ENCODE measurements at regions not wholly inside any gene's neighbourhood (a gene's known extent, or its start where the extent isn't known, plus 50 kb on each side); places are given as distances from the start of the nearest gene placed in this dataset.

DNA sequence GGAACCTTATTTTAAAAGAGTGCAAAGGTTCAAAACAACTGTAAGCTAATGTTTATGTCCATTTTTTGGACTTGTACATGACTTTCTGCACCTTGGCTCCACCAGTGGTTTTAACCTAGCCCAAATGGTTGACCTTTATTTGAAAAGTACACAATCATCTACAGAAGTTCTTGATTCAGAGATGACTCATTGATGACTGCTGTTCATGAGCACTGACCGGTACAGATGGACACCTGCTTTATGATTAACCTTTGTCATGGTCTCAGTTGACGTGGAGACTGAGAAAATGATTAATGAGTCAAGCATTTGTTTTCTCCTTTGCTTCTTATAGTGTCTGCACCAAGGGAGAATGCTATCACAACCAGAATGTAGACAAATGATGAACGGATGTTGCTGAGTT lies 55.7 kb upstream of the PTER start:
- Histone ChIP-seq H3K9me3 (replicated peaks in 1 of 2; ENCODE audit: control insufficient read depth in 1 of 2, insufficient read depth in 1 of 2, low read length in 2 of 2) (no peaks in the 10 kb centered on the region), H3K79me2 (ENCODE audit: insufficient read depth, low read length) (no peaks in the 10 kb centered on the region), H3K36me3 (replicated peaks in 1 of 2; ENCODE audit: control insufficient read depth in 1 of 2, insufficient read depth in 2 of 2, low read length in 2 of 2) (no peaks in the 10 kb centered on the region), H3K27me3 (ENCODE audit: control insufficient read depth in 2 of 2, insufficient read depth in 2 of 2, low read length in 2 of 2) (no peaks in the 10 kb centered on the region), H3K4me1 (ENCODE audit: control insufficient read depth in 1 of 2, insufficient read depth in 2 of 2, low read length in 2 of 2) (no peaks in the 10 kb centered on the region), H3K4me2 (replicated peaks; ENCODE audit: extremely low read depth, low read length, poor library complexity, severe bottlenecking) (no peak overlapping the region), H4K20me1 (ENCODE audit: insufficient read depth, low read length) (no peaks in the 10 kb centered on the region), H3K4me3 (replicated peaks in 1 of 3; ENCODE audit: low read depth in 2 of 3, low read length in 3 of 3) (no peak overlapping the region), H3K9ac (ENCODE audit: insufficient read depth, low read length, poor library complexity, severe bottlenecking) (no peak overlapping the region), H2AFZ (ENCODE audit: insufficient read depth, low read depth, low read length, poor library complexity, severe bottlenecking) (no peak overlapping the region), H3K27ac (ENCODE audit: low read depth in 1 of 2, low read length in 2 of 2) (no peak overlapping the region)
- Mint-ChIP-seq H3K36me3 (no peaks in the 10 kb centered on the region), H3K4me3 (no peak overlapping the region), H3K27ac (no peak overlapping the region), H3K9me3 (peaks cover 0 to 11% (median 3%) of the 10 kb centered on the region in 7 donors), H3K27me3 (ENCODE audit: low read depth in 3 of 3) (peaks cover 1 to 2% (median 2%) of the 10 kb centered on the region in 3 donors), H3K4me1 (no peaks in the 10 kb centered on the region)
- WGBS (ENCODE audit: insufficient coverage): 93% methylated on average over 2 of the region's 3 CpGs
- DNase-seq: no peak
- TF ChIP-seq, protein P1, sequence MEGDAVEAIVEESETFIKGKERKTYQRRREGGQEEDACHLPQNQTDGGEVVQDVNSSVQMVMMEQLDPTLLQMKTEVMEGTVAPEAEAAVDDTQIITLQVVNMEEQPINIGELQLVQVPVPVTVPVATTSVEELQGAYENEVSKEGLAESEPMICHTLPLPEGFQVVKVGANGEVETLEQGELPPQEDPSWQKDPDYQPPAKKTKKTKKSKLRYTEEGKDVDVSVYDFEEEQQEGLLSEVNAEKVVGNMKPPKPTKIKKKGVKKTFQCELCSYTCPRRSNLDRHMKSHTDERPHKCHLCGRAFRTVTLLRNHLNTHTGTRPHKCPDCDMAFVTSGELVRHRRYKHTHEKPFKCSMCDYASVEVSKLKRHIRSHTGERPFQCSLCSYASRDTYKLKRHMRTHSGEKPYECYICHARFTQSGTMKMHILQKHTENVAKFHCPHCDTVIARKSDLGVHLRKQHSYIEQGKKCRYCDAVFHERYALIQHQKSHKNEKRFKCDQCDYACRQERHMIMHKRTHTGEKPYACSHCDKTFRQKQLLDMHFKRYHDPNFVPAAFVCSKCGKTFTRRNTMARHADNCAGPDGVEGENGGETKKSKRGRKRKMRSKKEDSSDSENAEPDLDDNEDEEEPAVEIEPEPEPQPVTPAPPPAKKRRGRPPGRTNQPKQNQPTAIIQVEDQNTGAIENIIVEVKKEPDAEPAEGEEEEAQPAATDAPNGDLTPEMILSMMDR (IDR thresholded peaks at IDR 0.05): no peak
- intact Hi-C loops (cut with micrococcal nuclease): no loop called here

DNA sequence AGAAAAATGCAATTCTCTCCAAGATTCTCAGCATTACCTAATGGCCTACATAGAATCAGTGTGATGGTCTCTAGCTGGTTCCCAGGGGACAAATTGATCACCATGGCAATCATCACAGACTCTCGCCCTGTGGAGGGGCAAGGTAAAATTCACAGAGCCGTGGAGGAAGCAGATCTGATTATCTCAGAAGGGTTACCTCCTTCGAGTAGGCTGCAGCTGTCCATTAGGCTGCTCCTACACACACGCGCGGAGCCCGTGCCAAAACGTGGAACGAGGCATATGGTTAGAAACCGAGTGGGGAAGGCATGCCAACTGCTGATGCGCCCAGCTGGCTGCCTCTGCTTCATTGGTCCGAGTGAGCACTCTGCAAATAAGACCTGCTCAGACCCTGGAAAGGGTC lies 52.8 kb upstream of the PTER start:
- Histone ChIP-seq H3K9me3 (replicated peaks in 1 of 2; ENCODE audit: control insufficient read depth in 1 of 2, insufficient read depth in 1 of 2, low read length in 2 of 2) (no peaks in the 10 kb centered on the region), H3K4me2 (replicated peaks; ENCODE audit: extremely low read depth, low read length, poor library complexity, severe bottlenecking) (no peak overlapping the region), H3K27ac (ENCODE audit: low read depth in 1 of 2, low read length in 2 of 2) (no peak overlapping the region), H3K4me1 (ENCODE audit: control insufficient read depth in 1 of 2, insufficient read depth in 2 of 2, low read length in 2 of 2) (no peaks in the 10 kb centered on the region), H4K20me1 (ENCODE audit: insufficient read depth, low read length) (no peaks in the 10 kb centered on the region), H3K9ac (ENCODE audit: insufficient read depth, low read length, poor library complexity, severe bottlenecking) (no peak overlapping the region), H3K79me2 (ENCODE audit: insufficient read depth, low read length) (no peaks in the 10 kb centered on the region), H3K4me3 (replicated peaks in 1 of 3; ENCODE audit: low read depth in 2 of 3, low read length in 3 of 3) (no peak overlapping the region), H3K27me3 (ENCODE audit: control insufficient read depth in 2 of 2, insufficient read depth in 2 of 2, low read length in 2 of 2) (no peaks in the 10 kb centered on the region), H2AFZ (ENCODE audit: insufficient read depth, low read depth, low read length, poor library complexity, severe bottlenecking) (no peak overlapping the region), H3K36me3 (replicated peaks in 1 of 2; ENCODE audit: control insufficient read depth in 1 of 2, insufficient read depth in 2 of 2, low read length in 2 of 2) (no peaks in the 10 kb centered on the region)
- Mint-ChIP-seq H3K27ac (no peak overlapping the region), H3K4me1 (no peaks in the 10 kb centered on the region), H3K4me3 (no peak overlapping the region), H3K9me3 (peaks cover 0 to 9% (median 0%) of the 10 kb centered on the region in 7 donors), H3K36me3 (no peaks in the 10 kb centered on the region), H3K27me3 (ENCODE audit: low read depth in 3 of 3) (peaks cover 0 to 5% (median 2%) of the 10 kb centered on the region in 3 donors)
- 80% methylated on average over 12 of the region's 12 CpGs for WGBS (ENCODE audit: insufficient coverage)
- TF ChIP-seq, protein P1 (IDR thresholded peaks at IDR 0.05): no peak
- intact Hi-C loops (cut with micrococcal nuclease): no loop called here
- DNase-seq: no peak

All from CD14-positive monocyte (primary cell).